ENCODE measurements at regions not wholly inside any gene's neighbourhood (a gene's known extent, or its start where the extent isn't known, plus 50 kb on each side); places are given as distances from the start of the nearest gene placed in this dataset.

DNA sequence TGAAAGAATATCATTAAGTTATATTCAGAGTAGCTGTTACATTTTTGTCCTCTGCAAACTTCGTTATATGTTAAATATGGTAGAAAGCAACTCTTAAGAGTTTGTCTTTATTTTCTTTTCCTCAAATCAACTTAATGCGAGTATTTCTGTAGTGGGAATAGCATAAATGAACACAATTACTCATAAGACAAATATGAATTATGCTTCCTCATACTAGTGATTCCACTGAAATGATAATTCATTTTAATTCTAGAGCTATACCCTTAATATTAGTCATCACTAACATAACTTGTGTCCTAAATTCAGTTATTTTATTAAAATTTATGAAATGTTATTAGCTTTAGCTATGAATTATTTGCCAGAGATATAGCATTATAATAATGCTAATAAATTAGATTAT lies 820.6 kb upstream of the KCND2 start:
- Histone ChIP-seq H3K27me3 (ENCODE audit: insufficient read depth, poor library complexity, severe bottlenecking) (no peaks in the 10 kb centered on the region), H3K27ac (replicated peaks) (no peak overlapping the region), H3K4me3 (replicated peaks; ENCODE audit: insufficient read depth, low read length) (no peak overlapping the region)
- no peak for TF ChIP-seq GABPA (IDR thresholded peaks at IDR 0.05; ENCODE audit: low read depth)
- TF ChIP-seq, protein P1, sequence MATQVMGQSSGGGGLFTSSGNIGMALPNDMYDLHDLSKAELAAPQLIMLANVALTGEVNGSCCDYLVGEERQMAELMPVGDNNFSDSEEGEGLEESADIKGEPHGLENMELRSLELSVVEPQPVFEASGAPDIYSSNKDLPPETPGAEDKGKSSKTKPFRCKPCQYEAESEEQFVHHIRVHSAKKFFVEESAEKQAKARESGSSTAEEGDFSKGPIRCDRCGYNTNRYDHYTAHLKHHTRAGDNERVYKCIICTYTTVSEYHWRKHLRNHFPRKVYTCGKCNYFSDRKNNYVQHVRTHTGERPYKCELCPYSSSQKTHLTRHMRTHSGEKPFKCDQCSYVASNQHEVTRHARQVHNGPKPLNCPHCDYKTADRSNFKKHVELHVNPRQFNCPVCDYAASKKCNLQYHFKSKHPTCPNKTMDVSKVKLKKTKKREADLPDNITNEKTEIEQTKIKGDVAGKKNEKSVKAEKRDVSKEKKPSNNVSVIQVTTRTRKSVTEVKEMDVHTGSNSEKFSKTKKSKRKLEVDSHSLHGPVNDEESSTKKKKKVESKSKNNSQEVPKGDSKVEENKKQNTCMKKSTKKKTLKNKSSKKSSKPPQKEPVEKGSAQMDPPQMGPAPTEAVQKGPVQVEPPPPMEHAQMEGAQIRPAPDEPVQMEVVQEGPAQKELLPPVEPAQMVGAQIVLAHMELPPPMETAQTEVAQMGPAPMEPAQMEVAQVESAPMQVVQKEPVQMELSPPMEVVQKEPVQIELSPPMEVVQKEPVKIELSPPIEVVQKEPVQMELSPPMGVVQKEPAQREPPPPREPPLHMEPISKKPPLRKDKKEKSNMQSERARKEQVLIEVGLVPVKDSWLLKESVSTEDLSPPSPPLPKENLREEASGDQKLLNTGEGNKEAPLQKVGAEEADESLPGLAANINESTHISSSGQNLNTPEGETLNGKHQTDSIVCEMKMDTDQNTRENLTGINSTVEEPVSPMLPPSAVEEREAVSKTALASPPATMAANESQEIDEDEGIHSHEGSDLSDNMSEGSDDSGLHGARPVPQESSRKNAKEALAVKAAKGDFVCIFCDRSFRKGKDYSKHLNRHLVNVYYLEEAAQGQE (IDR thresholded peaks at IDR 0.05; ENCODE audit: insufficient replicate concordance, low read depth) = no peak
- TF ChIP-seq POLR2AphosphoS5 (IDR thresholded peaks at IDR 0.05; ENCODE audit: low read depth) = no peak
- TF ChIP-seq, protein P2, sequence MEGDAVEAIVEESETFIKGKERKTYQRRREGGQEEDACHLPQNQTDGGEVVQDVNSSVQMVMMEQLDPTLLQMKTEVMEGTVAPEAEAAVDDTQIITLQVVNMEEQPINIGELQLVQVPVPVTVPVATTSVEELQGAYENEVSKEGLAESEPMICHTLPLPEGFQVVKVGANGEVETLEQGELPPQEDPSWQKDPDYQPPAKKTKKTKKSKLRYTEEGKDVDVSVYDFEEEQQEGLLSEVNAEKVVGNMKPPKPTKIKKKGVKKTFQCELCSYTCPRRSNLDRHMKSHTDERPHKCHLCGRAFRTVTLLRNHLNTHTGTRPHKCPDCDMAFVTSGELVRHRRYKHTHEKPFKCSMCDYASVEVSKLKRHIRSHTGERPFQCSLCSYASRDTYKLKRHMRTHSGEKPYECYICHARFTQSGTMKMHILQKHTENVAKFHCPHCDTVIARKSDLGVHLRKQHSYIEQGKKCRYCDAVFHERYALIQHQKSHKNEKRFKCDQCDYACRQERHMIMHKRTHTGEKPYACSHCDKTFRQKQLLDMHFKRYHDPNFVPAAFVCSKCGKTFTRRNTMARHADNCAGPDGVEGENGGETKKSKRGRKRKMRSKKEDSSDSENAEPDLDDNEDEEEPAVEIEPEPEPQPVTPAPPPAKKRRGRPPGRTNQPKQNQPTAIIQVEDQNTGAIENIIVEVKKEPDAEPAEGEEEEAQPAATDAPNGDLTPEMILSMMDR (IDR thresholded peaks at IDR 0.05; ENCODE audit: insufficient read depth, low read length) = no peak
- TF ChIP-seq SPI1 (IDR thresholded peaks at IDR 0.05; ENCODE audit: borderline replicate concordance, low read depth) = no peak
- DNase-seq (ENCODE audit: low read depth in 1 of 2, low spot score in 1 of 2) = no peak

DNA sequence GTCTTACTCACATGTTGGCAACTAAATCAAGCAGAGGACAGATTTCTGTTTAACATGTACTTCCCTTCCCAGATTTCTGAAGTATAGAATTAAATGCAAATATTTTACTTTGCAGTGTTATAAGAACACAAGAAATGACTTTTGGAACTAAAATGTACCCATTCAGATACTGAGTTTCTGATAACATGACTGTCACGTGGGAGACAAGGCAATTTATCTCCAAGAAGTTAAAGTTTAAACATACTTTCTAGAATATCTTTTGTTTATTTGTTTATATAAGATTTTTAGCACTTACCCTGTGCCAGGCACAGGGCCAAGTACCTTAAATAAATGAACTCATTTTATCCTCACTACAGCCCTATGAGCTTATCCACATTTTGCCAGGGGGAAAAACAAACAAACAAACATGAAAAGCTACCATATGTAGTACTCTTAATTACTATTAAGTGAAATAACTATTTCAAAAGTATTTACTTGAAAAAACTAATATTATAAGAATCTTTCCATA lies 807.1 kb upstream of the KCND2 start:
- no peak overlapping the region for H3K27ac ChIP-seq (replicated peaks)
- TF ChIP-seq GABPA (IDR thresholded peaks at IDR 0.05; ENCODE audit: low read depth) (no peak), SPI1 (IDR thresholded peaks at IDR 0.05; ENCODE audit: borderline replicate concordance, low read depth) (no peak), POLR2AphosphoS5 (IDR thresholded peaks at IDR 0.05; ENCODE audit: low read depth) (no peak)
- TF ChIP-seq, protein P1 (IDR thresholded peaks at IDR 0.05; ENCODE audit: insufficient replicate concordance, low read depth) = no peak
- TF ChIP-seq, protein P2 (IDR thresholded peaks at IDR 0.05; ENCODE audit: insufficient read depth, low read length) = no peak
- H3K4me3 ChIP-seq (replicated peaks; ENCODE audit: insufficient read depth, low read length) = no peak overlapping the region
- no peaks in the 10 kb centered on the region for H3K27me3 ChIP-seq (ENCODE audit: insufficient read depth, poor library complexity, severe bottlenecking)
- no peak for DNase-seq (ENCODE audit: low read depth in 1 of 2, low spot score in 1 of 2)

DNA sequence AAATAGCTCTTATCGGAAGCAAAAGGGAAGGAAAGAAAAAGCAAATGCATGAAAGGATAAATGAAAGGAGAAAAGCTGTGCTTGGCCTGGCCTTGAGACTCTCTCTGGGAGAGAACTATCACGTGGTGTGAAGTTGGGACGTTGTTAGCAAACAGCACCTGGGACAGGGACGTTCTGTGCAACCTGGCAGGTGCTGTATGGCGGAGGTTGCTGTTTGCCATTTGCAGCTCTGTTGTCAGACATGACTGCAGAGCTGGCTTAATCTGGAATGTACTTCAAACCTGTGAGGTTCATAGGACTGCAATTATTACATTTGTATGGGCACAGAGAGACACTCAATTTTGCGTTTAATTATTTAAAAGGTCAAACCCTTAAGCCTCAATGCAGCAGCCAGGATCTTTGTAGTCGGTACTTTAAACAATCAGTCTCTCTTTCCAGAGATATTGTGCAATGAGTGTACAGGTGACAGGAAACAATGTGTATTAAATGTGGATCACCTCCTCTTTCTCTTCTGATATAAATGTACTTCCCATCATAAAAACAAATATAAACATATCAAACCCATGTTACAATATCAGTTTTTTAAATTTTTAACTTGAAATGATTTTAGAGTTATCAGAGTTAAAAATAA lies 800.5 kb upstream of the KCND2 start:
- TF ChIP-seq POLR2AphosphoS5 (IDR thresholded peaks at IDR 0.05; ENCODE audit: low read depth) = no peak
- TF ChIP-seq, protein P2 (IDR thresholded peaks at IDR 0.05; ENCODE audit: insufficient read depth, low read length) = no peak
- no peak for TF ChIP-seq SPI1 (IDR thresholded peaks at IDR 0.05; ENCODE audit: borderline replicate concordance, low read depth)
- TF ChIP-seq, protein P1 (IDR thresholded peaks at IDR 0.05; ENCODE audit: insufficient replicate concordance, low read depth) = no peak
- TF ChIP-seq GABPA (IDR thresholded peaks at IDR 0.05; ENCODE audit: low read depth) = no peak

More for the DNA sequence above, 800.5 kb upstream of the KCND2 start:
- no peak overlapping the region for H3K4me3 ChIP-seq (replicated peaks; ENCODE audit: insufficient read depth, low read length)
- no peak overlapping the region for H3K27ac ChIP-seq (replicated peaks)
- no peaks in the 10 kb centered on the region for H3K27me3 ChIP-seq (ENCODE audit: insufficient read depth, poor library complexity, severe bottlenecking)
- no peak for DNase-seq (ENCODE audit: low read depth in 1 of 2, low spot score in 1 of 2)
